ENCODE measurements at regions not wholly inside any gene's neighbourhood (a gene's known extent, or its start where the extent isn't known, plus 50 kb on each side); places are given as distances from the start of the nearest gene placed in this dataset.
A peak's percentile ranks its signal among the peaks of the same experiment; 100 is the strongest.

- Histone ChIP-seq H2AFZ (ENCODE audit: low read depth, low read length) (no peak overlapping the region), H4K20me1 (ENCODE audit: insufficient read depth, low read length) (no peaks in the 10 kb centered on the region), H3K27me3 (ENCODE audit: low read depth, low read length) (no peaks in the 10 kb centered on the region), H3K79me2 (ENCODE audit: low read length) (no peaks in the 10 kb centered on the region), H3K4me3 (ENCODE audit: low read length) (no peak overlapping the region), H3K9me3 (ENCODE audit: insufficient read depth, low read length) (no peaks in the 10 kb centered on the region), H3K27ac (ENCODE audit: low read length) (no peak overlapping the region), H3K4me2 (ENCODE audit: low read length) (no peak overlapping the region), H3K9ac (ENCODE audit: low read length) (no peak overlapping the region), H3K4me1 (ENCODE audit: low read length) (no peaks in the 10 kb centered on the region), H3K36me3 (replicated peaks; ENCODE audit: low read depth, low read length) (no peaks in the 10 kb centered on the region)
- no peak for TF ChIP-seq EZH2phosphoT487 (IDR thresholded peaks at IDR 0.05; ENCODE audit: low read depth)
- no peak for TF ChIP-seq CTCF (IDR thresholded peaks at IDR 0.05; ENCODE audit: low read depth, low read length)
Observed at GRCh38 chr13:91079176-91079575, 268.3 kb upstream of the MIR17HG start.

- no peak overlapping the region for H3K4me2 ChIP-seq (ENCODE audit: low read length)
- no peaks in the 10 kb centered on the region for H3K36me3 ChIP-seq (replicated peaks; ENCODE audit: low read depth, low read length)
- H3K9ac ChIP-seq (ENCODE audit: low read length) = no peak overlapping the region
- no peaks in the 10 kb centered on the region for H3K27me3 ChIP-seq (ENCODE audit: low read depth, low read length)
- H3K4me3 ChIP-seq (ENCODE audit: low read length) = no peak overlapping the region
- H4K20me1 ChIP-seq (ENCODE audit: insufficient read depth, low read length) = no peaks in the 10 kb centered on the region
- no peaks in the 10 kb centered on the region for H3K9me3 ChIP-seq (ENCODE audit: insufficient read depth, low read length)
- no peak for TF ChIP-seq CTCF (IDR thresholded peaks at IDR 0.05; ENCODE audit: low read depth, low read length)
- TF ChIP-seq EZH2phosphoT487 (IDR thresholded peaks at IDR 0.05; ENCODE audit: low read depth) = no peak
- no peaks in the 10 kb centered on the region for H3K79me2 ChIP-seq (ENCODE audit: low read length)
- H3K27ac ChIP-seq (ENCODE audit: low read length) = no peak overlapping the region
- no peaks in the 10 kb centered on the region for H3K4me1 ChIP-seq (ENCODE audit: low read length)
- no peak overlapping the region for H2AFZ ChIP-seq (ENCODE audit: low read depth, low read length)
Observed at GRCh38 chr13:91085127-91085526, 262.4 kb upstream of the MIR17HG start.

- Histone ChIP-seq H3K27ac (ENCODE audit: low read length) (no peak overlapping the region), H4K20me1 (ENCODE audit: insufficient read depth, low read length) (no peaks in the 10 kb centered on the region), H3K9ac (ENCODE audit: low read length) (no peak overlapping the region), H3K27me3 (ENCODE audit: low read depth, low read length) (no peaks in the 10 kb centered on the region), H3K9me3 (ENCODE audit: insufficient read depth, low read length) (no peaks in the 10 kb centered on the region), H3K36me3 (replicated peaks; ENCODE audit: low read depth, low read length) (no peaks in the 10 kb centered on the region), H2AFZ (ENCODE audit: low read depth, low read length) (peak overlapping the region; percentile 31; the same call in 1 of the 2 replicates), H3K4me1 (ENCODE audit: low read length) (no peaks in the 10 kb centered on the region), H3K4me2 (ENCODE audit: low read length) (no peak overlapping the region), H3K79me2 (ENCODE audit: low read length) (no peaks in the 10 kb centered on the region), H3K4me3 (ENCODE audit: low read length) (no peak overlapping the region)
- TF ChIP-seq EZH2phosphoT487 (IDR thresholded peaks at IDR 0.05; ENCODE audit: low read depth) (no peak), CTCF (IDR thresholded peaks at IDR 0.05; ENCODE audit: low read depth, low read length) (no peak)
Observed at GRCh38 chr13:91086936-91087716, 260.4 kb upstream of the MIR17HG start.

- Histone ChIP-seq H3K4me3 (ENCODE audit: low read length) (no peak overlapping the region), H3K9ac (ENCODE audit: low read length) (no peak overlapping the region), H3K79me2 (ENCODE audit: low read length) (no peaks in the 10 kb centered on the region), H2AFZ (ENCODE audit: low read depth, low read length) (no peak overlapping the region), H3K4me1 (ENCODE audit: low read length) (no peaks in the 10 kb centered on the region), H4K20me1 (ENCODE audit: insufficient read depth, low read length) (no peaks in the 10 kb centered on the region), H3K36me3 (replicated peaks; ENCODE audit: low read depth, low read length) (no peaks in the 10 kb centered on the region), H3K9me3 (ENCODE audit: insufficient read depth, low read length) (no peaks in the 10 kb centered on the region), H3K27ac (ENCODE audit: low read length) (no peak overlapping the region), H3K27me3 (ENCODE audit: low read depth, low read length) (no peaks in the 10 kb centered on the region), H3K4me2 (ENCODE audit: low read length) (no peak overlapping the region)
- TF ChIP-seq EZH2phosphoT487 (IDR thresholded peaks at IDR 0.05; ENCODE audit: low read depth) = no peak
- no peak for TF ChIP-seq CTCF (IDR thresholded peaks at IDR 0.05; ENCODE audit: low read depth, low read length)
Observed at GRCh38 chr13:91097269-91097668, 250.2 kb upstream of the MIR17HG start.

Measured in OCI-LY3 (cell line).